Parathyroid adenoma (tissue), 2 donors: ENCODE measurements at regions not wholly inside any gene's neighbourhood (a gene's known extent, or its start where the extent isn't known, plus 50 kb on each side); places are given as distances from the start of the nearest gene placed in this dataset.

Experiments used
- H2AFZ ChIP-seq: fragments of 300-600 bp; sonication (generic); one replicate; pipeline ENCODE4 v1.7.0; 2017; ENCODE audit warnings: antibody characterized with exemption, mild to moderate bottlenecking
- H3K27ac ChIP-seq: fragments of 300-600 bp; sonication (generic); one replicate; pipeline ENCODE4 v1.7.0; 2017
- H3K27me3 ChIP-seq: fragments of 300-600 bp; sonication (generic); one replicate; pipeline ENCODE4 v1.7.0; 2017; ENCODE audit warnings: low read length; ENCODE audit not compliant: control insufficient read depth, insufficient read depth
- H3K36me3 ChIP-seq: fragments of 300-600 bp; sonication (generic); one replicate; pipeline ENCODE4 v1.7.0; 2017; ENCODE audit warnings: low read length; ENCODE audit not compliant: control insufficient read depth, insufficient read depth
- H3K4me1 ChIP-seq: fragments of 300-600 bp; sonication (generic); one replicate; pipeline ENCODE4 v1.7.0; 2017; ENCODE audit warnings: control low read depth
- H3K4me2 ChIP-seq: fragments of 300-600 bp; sonication (generic); one replicate; pipeline ENCODE4 v1.7.0; 2017; ENCODE audit warnings: low read length
- H3K4me3 ChIP-seq: fragments of 300-600 bp; sonication (generic); one replicate; pipeline ENCODE4 v1.7.0; 2017; ENCODE audit warnings: low read depth, low read length
- H3K79me2 ChIP-seq: fragments of 300-600 bp; sonication (generic); one replicate; pipeline ENCODE4 v1.7.0; 2017; ENCODE audit warnings: control low read depth
- H3K9ac ChIP-seq: fragments of 300-600 bp; sonication (generic); one replicate; pipeline ENCODE4 v1.7.0; 2017; ENCODE audit warnings: mild to moderate bottlenecking
- H3K9me3 ChIP-seq: fragments of 300-600 bp; sonication (generic); one replicate; pipeline ENCODE4 v1.7.0; 2017; ENCODE audit warnings: low read length; ENCODE audit not compliant: control insufficient read depth
- TF ChIP-seq, protein P1 (sequence below): fragments of 300-600 bp; sonication (generic); IDR thresholded peaks from one replicate; pipeline ENCODE4 v1.7.0; 2017; ENCODE audit warnings: antibody characterized with exemption, mild to moderate bottlenecking
- donor health status: primary hyperparathyroidism.

DNA sequence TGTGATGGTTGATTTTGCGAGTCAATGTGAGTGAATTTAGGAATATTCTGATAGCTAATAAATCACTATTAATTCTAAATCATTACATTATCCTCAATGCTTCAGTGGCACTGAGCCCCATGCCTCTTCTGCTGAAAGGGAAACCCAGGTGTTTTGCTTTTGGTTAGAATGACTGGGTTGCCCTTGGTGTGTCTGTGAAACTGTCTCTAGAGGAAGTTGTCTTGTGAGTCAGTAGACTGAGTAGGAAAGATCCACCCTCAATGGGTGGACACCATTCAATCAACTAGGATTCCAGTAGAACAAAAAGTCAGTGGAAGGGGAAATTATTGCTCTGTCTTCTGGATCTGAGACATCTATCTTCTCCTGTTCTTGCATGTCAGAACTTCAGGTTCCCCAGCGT is 472.4 kb downstream of the ANKRD7 start:
- Histone ChIP-seq H3K36me3 (no peaks in the 10 kb centered on the region), H3K9ac (no peak overlapping the region)
- TF ChIP-seq, protein P1, sequence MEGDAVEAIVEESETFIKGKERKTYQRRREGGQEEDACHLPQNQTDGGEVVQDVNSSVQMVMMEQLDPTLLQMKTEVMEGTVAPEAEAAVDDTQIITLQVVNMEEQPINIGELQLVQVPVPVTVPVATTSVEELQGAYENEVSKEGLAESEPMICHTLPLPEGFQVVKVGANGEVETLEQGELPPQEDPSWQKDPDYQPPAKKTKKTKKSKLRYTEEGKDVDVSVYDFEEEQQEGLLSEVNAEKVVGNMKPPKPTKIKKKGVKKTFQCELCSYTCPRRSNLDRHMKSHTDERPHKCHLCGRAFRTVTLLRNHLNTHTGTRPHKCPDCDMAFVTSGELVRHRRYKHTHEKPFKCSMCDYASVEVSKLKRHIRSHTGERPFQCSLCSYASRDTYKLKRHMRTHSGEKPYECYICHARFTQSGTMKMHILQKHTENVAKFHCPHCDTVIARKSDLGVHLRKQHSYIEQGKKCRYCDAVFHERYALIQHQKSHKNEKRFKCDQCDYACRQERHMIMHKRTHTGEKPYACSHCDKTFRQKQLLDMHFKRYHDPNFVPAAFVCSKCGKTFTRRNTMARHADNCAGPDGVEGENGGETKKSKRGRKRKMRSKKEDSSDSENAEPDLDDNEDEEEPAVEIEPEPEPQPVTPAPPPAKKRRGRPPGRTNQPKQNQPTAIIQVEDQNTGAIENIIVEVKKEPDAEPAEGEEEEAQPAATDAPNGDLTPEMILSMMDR: no peak

DNA sequence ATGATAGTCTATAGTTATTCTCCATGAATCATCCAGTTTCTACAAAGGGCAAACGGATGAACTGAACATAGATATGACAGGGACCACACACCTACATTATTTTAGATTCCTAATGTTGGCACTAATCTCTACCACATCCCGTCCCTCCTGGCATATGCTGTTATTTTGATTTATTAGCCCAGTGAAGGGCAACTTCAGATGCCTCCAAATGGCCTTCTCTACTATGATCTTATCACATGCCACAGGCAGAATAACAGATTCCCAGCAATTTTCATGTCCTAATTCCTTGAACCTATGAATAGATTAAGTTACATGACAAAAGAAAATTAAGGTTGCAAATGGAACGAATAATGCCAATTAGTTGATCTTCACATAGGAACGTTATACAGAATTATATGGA is 474.7 kb downstream of the ANKRD7 start:
- Histone ChIP-seq H3K4me3 (no peak overlapping the region), H3K79me2 (no peaks in the 10 kb centered on the region), H3K9me3 (no peaks in the 10 kb centered on the region), H3K36me3 (no peaks in the 10 kb centered on the region), H3K27me3 (no peaks in the 10 kb centered on the region), H2AFZ (no peak overlapping the region), H3K27ac (no peak overlapping the region), H3K4me1 (no peaks in the 10 kb centered on the region), H3K4me2 (no peak overlapping the region), H3K9ac (no peak overlapping the region)
- TF ChIP-seq, protein P1: no peak

More for the DNA sequence above, 472.4 kb downstream of the ANKRD7 start:
- H3K4me1 ChIP-seq: no peaks in the 10 kb centered on the region
- H3K79me2 ChIP-seq: no peaks in the 10 kb centered on the region
- H3K27me3 ChIP-seq: no peaks in the 10 kb centered on the region
- no peak overlapping the region for H3K4me3 ChIP-seq
- H3K27ac ChIP-seq: no peak overlapping the region
- no peaks in the 10 kb centered on the region for H3K9me3 ChIP-seq
- no peak overlapping the region for H2AFZ ChIP-seq
- no peak overlapping the region for H3K4me2 ChIP-seq

DNA sequence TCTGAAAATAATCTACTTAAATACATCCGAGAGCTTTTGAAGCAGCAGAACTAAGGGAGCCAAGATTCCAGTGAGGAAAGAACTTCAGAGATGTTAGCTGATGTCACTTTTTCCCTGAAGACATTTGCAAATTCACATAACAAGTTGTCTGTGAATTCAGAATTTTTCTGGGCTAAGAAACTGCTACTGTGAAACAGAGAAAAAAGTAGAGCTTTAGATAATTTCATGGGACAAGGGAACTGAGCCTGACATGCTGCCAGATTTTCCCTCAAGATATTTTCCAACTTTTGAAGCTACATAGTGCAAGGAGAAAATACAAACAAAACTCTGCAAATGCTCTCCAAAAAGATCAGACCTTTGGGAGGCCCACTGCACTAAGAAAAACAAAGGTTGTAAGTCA is 484.2 kb downstream of the ANKRD7 start:
- Histone ChIP-seq H3K36me3 (no peaks in the 10 kb centered on the region), H3K9me3 (no peaks in the 10 kb centered on the region), H2AFZ (no peak overlapping the region), H3K79me2 (no peaks in the 10 kb centered on the region), H3K4me1 (no peaks in the 10 kb centered on the region), H3K4me2 (no peak overlapping the region), H3K27me3 (no peaks in the 10 kb centered on the region), H3K27ac (no peak overlapping the region), H3K9ac (no peak overlapping the region), H3K4me3 (no peak overlapping the region)
- TF ChIP-seq, protein P1: no peak

DNA sequence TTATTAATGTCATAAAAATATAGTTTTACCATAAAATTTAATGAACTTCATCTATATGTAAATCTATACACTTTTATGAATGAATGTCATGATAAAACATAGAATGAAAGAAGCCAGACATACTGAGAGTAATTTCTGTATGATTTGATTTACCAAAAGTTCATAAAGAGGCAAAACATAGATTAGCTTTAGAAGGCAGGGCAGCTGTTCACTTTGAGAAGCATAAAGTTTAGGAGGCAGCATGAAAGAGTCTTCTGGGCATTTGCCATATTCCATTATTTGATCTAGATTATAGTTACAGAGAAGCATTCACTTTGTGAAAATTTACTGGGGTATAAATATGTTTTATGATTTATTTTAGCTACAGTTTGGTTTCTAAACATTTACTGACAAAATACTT is 487.2 kb downstream of the ANKRD7 start:
- Histone ChIP-seq H3K27me3 (no peaks in the 10 kb centered on the region), H3K27ac (no peak overlapping the region), H3K4me3 (no peak overlapping the region), H3K4me2 (no peak overlapping the region), H3K4me1 (no peaks in the 10 kb centered on the region), H3K9me3 (no peaks in the 10 kb centered on the region), H2AFZ (no peak overlapping the region), H3K9ac (no peak overlapping the region), H3K36me3 (no peaks in the 10 kb centered on the region), H3K79me2 (no peaks in the 10 kb centered on the region)
- TF ChIP-seq, protein P1: no peak

DNA sequence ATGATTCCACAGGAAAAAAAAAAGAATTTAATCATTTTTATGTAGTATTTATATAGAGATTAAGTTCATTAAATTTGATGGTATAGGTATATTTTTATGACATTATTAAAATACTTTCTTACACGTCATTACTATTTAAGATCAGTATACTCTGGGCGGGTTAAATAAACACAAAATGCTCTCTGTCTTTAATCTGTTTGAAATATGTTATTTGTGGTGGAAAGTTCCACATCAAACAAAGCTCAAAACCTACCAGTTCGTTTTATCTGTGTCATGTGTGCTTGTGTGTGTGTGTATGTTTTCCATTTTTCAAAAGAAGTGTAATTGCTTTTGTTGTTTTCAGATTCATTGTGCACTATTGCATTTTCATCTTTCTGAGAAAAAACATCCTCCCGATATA is 488.5 kb downstream of the ANKRD7 start:
- Histone ChIP-seq H3K36me3 (no peaks in the 10 kb centered on the region), H3K27me3 (no peaks in the 10 kb centered on the region), H3K79me2 (no peaks in the 10 kb centered on the region), H3K4me3 (no peak overlapping the region), H3K4me1 (no peaks in the 10 kb centered on the region), H3K27ac (no peak overlapping the region), H3K9ac (no peak overlapping the region), H3K9me3 (no peaks in the 10 kb centered on the region), H3K4me2 (no peak overlapping the region), H2AFZ (no peak overlapping the region)
- TF ChIP-seq, protein P1: no peak
